ENCODE measurements at regions not wholly inside any gene's neighbourhood (a gene's known extent, or its start where the extent isn't known, plus 50 kb on each side); places are given as distances from the start of the nearest gene placed in this dataset.

GRCh38 chr7:340979-341694, 51.2 kb downstream of the FOXL3 start:
- Histone ChIP-seq H3K27me3 (replicated peaks) (no peaks in the 10 kb centered on the region), H3K4me3 (no peak overlapping the region), H3K36me3 (no peaks in the 10 kb centered on the region), H3K9me3 (replicated peaks) (no peaks in the 10 kb centered on the region), H3K4me1 (replicated peaks) (no peaks in the 10 kb centered on the region), H3K27ac (no peak overlapping the region)
- DNase-seq (ENCODE audit: low read depth in 1 of 2, low spot score in 2 of 2) = no peak

- Histone ChIP-seq H3K9me3 (replicated peaks) (no peaks in the 10 kb centered on the region), H3K27ac (no peak overlapping the region), H3K4me1 (replicated peaks) (no peaks in the 10 kb centered on the region), H3K36me3 (no peaks in the 10 kb centered on the region), H3K27me3 (replicated peaks) (no peaks in the 10 kb centered on the region), H3K4me3 (no peak overlapping the region)
- no peak for DNase-seq (ENCODE audit: low read depth in 1 of 2, low spot score in 2 of 2)
These were observed 52.1 kb downstream of the FOXL3 start for GRCh38 chr7:341841-342638.

GRCh38 chr7:342681-343216, 52.8 kb downstream of the FOXL3 start:
- no peaks in the 10 kb centered on the region for H3K27me3 ChIP-seq (replicated peaks)
- no peaks in the 10 kb centered on the region for H3K4me1 ChIP-seq (replicated peaks)
- H3K27ac ChIP-seq = no peak overlapping the region

GRCh38 chr7:343227-343822, 53.4 kb downstream of the FOXL3 start:
- Histone ChIP-seq H3K27me3 (replicated peaks) (no peaks in the 10 kb centered on the region), H3K36me3 (no peaks in the 10 kb centered on the region), H3K4me3 (no peak overlapping the region), H3K4me1 (replicated peaks) (no peaks in the 10 kb centered on the region), H3K27ac (no peak overlapping the region), H3K9me3 (replicated peaks) (no peaks in the 10 kb centered on the region)
- no peak for DNase-seq (ENCODE audit: low read depth in 1 of 2, low spot score in 2 of 2)

More at GRCh38 chr7:342681-343216, 52.8 kb downstream of the FOXL3 start:
- Histone ChIP-seq H3K4me3 (no peak overlapping the region), H3K9me3 (replicated peaks) (no peaks in the 10 kb centered on the region), H3K36me3 (no peaks in the 10 kb centered on the region)
- DNase-seq (ENCODE audit: low read depth in 1 of 2, low spot score in 2 of 2) = no peak

GRCh38 chr7:343864-344607, 54.1 kb downstream of the FOXL3 start:
- no peaks in the 10 kb centered on the region for H3K4me1 ChIP-seq (replicated peaks)
- no peaks in the 10 kb centered on the region for H3K36me3 ChIP-seq
- no peak for DNase-seq (ENCODE audit: low read depth in 1 of 2, low spot score in 2 of 2)
- no peaks in the 10 kb centered on the region for H3K27me3 ChIP-seq (replicated peaks)
- H3K4me3 ChIP-seq = no peak overlapping the region
- no peak overlapping the region for H3K27ac ChIP-seq
- no peaks in the 10 kb centered on the region for H3K9me3 ChIP-seq (replicated peaks)

GRCh38 chr7:344608-344994, 54.6 kb downstream of the FOXL3 start:
- DNase-seq (ENCODE audit: low read depth in 1 of 2, low spot score in 2 of 2) = no peak
- no peaks in the 10 kb centered on the region for H3K27me3 ChIP-seq (replicated peaks)
- H3K4me3 ChIP-seq = no peak overlapping the region
- no peaks in the 10 kb centered on the region for H3K4me1 ChIP-seq (replicated peaks)
- no peaks in the 10 kb centered on the region for H3K36me3 ChIP-seq
- H3K9me3 ChIP-seq (replicated peaks) = no peaks in the 10 kb centered on the region
- no peak overlapping the region for H3K27ac ChIP-seq

GRCh38 chr7:346116-346898, 56.3 kb downstream of the FOXL3 start:
- Histone ChIP-seq H3K27me3 (replicated peaks) (no peaks in the 10 kb centered on the region), H3K27ac (no peak overlapping the region), H3K4me1 (replicated peaks) (no peaks in the 10 kb centered on the region), H3K4me3 (no peak overlapping the region), H3K9me3 (replicated peaks) (no peaks in the 10 kb centered on the region), H3K36me3 (no peaks in the 10 kb centered on the region)
- DNase-seq (ENCODE audit: low read depth in 1 of 2, low spot score in 2 of 2) = no peak

GRCh38 chr7:347001-347590, 57.1 kb downstream of the FOXL3 start:
- no peaks in the 10 kb centered on the region for H3K27me3 ChIP-seq (replicated peaks)
- no peaks in the 10 kb centered on the region; the same call in 1 of the 2 replicates for H3K9me3 ChIP-seq (replicated peaks)
- no peaks in the 10 kb centered on the region for H3K36me3 ChIP-seq
- H3K4me3 ChIP-seq = no peak overlapping the region
- no peak overlapping the region for H3K27ac ChIP-seq
- no peak for DNase-seq (ENCODE audit: low read depth in 1 of 2, low spot score in 2 of 2)
- H3K4me1 ChIP-seq (replicated peaks) = no peaks in the 10 kb centered on the region

GRCh38 chr7:347644-348479, 57.9 kb downstream of the FOXL3 start:
- Histone ChIP-seq H3K27ac (no peak overlapping the region), H3K4me3 (no peak overlapping the region), H3K36me3 (no peaks in the 10 kb centered on the region), H3K9me3 (replicated peaks) (no peaks in the 10 kb centered on the region; the same call in 1 of the 2 replicates), H3K4me1 (replicated peaks) (no peaks in the 10 kb centered on the region), H3K27me3 (replicated peaks) (no peaks in the 10 kb centered on the region)
- DNase-seq (ENCODE audit: low read depth in 1 of 2, low spot score in 2 of 2) = no peak

GRCh38 chr7:348480-348844, 58.5 kb downstream of the FOXL3 start:
- no peaks in the 10 kb centered on the region; the same call in 1 of the 2 replicates for H3K9me3 ChIP-seq (replicated peaks)
- no peaks in the 10 kb centered on the region for H3K36me3 ChIP-seq

GRCh38 chr7:348962-349743, 59.2 kb downstream of the FOXL3 start:
- Histone ChIP-seq H3K27me3 (replicated peaks) (no peaks in the 10 kb centered on the region), H3K4me3 (no peak overlapping the region), H3K36me3 (no peaks in the 10 kb centered on the region), H3K4me1 (replicated peaks) (no peaks in the 10 kb centered on the region), H3K27ac (no peak overlapping the region), H3K9me3 (replicated peaks) (no peaks in the 10 kb centered on the region; the same call in 1 of the 2 replicates)
- DNase-seq (ENCODE audit: low read depth in 1 of 2, low spot score in 2 of 2) = no peak

More at GRCh38 chr7:348480-348844, 58.5 kb downstream of the FOXL3 start:
- Histone ChIP-seq H3K27me3 (replicated peaks) (no peaks in the 10 kb centered on the region), H3K27ac (no peak overlapping the region), H3K4me3 (no peak overlapping the region), H3K4me1 (replicated peaks) (no peaks in the 10 kb centered on the region)
- DNase-seq (ENCODE audit: low read depth in 1 of 2, low spot score in 2 of 2) = no peak
